Keratinocyte (primary cell): ENCODE measurements at regions not wholly inside any gene's neighbourhood (a gene's known extent, or its start where the extent isn't known, plus 50 kb on each side); places are given as distances from the start of the nearest gene placed in this dataset.

Experiments
- DNase-seq: peaks from one replicate; pipeline ENCODE4 v3.0.0-alpha.2; 2011; ENCODE audit warnings: low read depth, missing footprints, low spot score
- FAIRE-seq: peaks from 2 replicates; lab custom pipeline; 2011; peaks lifted over from hg19 to GRCh38; lab: Jason Lieb, UNC
- H2AFZ ChIP-seq: 2 replicates; pipeline ENCODE4 v1.6.0; 2012; ENCODE audit warnings: low read length, control low read depth, inconsistent platforms; ENCODE audit not compliant: control insufficient read depth
- H3K27ac ChIP-seq: 2 replicates; pipeline ENCODE4 v1.5.1; 2011; ENCODE audit warnings: low read length; ENCODE audit not compliant: control insufficient read depth, insufficient read depth
- H3K27me3 ChIP-seq: 3 replicates; pipeline ENCODE4 v1.6.0; 2011; ENCODE audit warnings: low read length; ENCODE audit not compliant: control insufficient read depth, insufficient read depth; ENCODE audit errors: extremely low read depth
- H3K36me3 ChIP-seq, 2 experiments: 2 replicates in 1 of 2; 3 replicates in 1 of 2; pipeline ENCODE4 v1.5.1; 2011; ENCODE audit warnings: low read length in 2 of 2, mild to moderate bottlenecking in 1 of 2; ENCODE audit not compliant: control insufficient read depth in 2 of 2, insufficient read depth in 2 of 2; ENCODE audit errors: extremely low read depth in 1 of 2
- H3K4me1 ChIP-seq: 3 replicates; pipeline ENCODE4 v1.5.1; 2011; ENCODE audit warnings: low read length; ENCODE audit not compliant: control insufficient read depth, insufficient read depth; ENCODE audit errors: extremely low read depth
- H3K4me2 ChIP-seq: 3 replicates; pipeline ENCODE4 v1.6.0; 2011; ENCODE audit warnings: low read depth, low read length; ENCODE audit not compliant: control insufficient read depth, insufficient read depth; ENCODE audit errors: extremely low read depth
- H3K4me3 ChIP-seq, 3 experiments: fragments of 200-600 bp in 1 of 3; sonication (generic) in 1 of 3; 2 replicates in 2 of 3; 3 replicates in 1 of 3; pipeline ENCODE4 v1.5.1; 2011 to 2016; ENCODE audit warnings: low read length in 3 of 3, mild to moderate bottlenecking in 3 of 3, control low read depth in 2 of 3, inconsistent platforms in 1 of 3, low read depth in 1 of 3, mixed read lengths in 1 of 3, mixed run types in 1 of 3, moderate library complexity in 1 of 3; ENCODE audit not compliant: control insufficient read depth in 2 of 3, insufficient read depth in 2 of 3; ENCODE audit errors: extremely low read depth in 1 of 3
- H3K79me2 ChIP-seq: 2 replicates; pipeline ENCODE4 v1.6.0; 2012; ENCODE audit warnings: low read length; ENCODE audit not compliant: control insufficient read depth, insufficient read depth
- H3K9ac ChIP-seq: 3 replicates; pipeline ENCODE4 v1.6.0; 2011; ENCODE audit warnings: low read length; ENCODE audit not compliant: control insufficient read depth, insufficient read depth; ENCODE audit errors: extremely low read depth
- H3K9me1 ChIP-seq: 3 replicates; pipeline ENCODE4 v1.6.0; 2011; ENCODE audit warnings: low read length; ENCODE audit not compliant: control insufficient read depth, insufficient read depth; ENCODE audit errors: extremely low read depth
- H3K9me3 ChIP-seq: 2 replicates; pipeline ENCODE4 v1.5.1; 2012; ENCODE audit warnings: low read depth, low read length; ENCODE audit not compliant: control insufficient read depth
- H4K20me1 ChIP-seq: 3 replicates; pipeline ENCODE4 v1.6.0; 2011; ENCODE audit warnings: low read length; ENCODE audit not compliant: control insufficient read depth, insufficient read depth; ENCODE audit errors: extremely low read depth
- EZH2 ChIP-seq: IDR thresholded peaks from one replicate; pipeline ENCODE4 v1.6.1; 2012; ENCODE audit warnings: inconsistent platforms, mild to moderate bottlenecking, low read length, moderate library complexity
- dilution Hi-C: fragments of 300-500 bp; cut with MboI; formaldehyde crosslinking; loops from one replicate; pipeline ENCODE4 v1.7.0; 2020; ENCODE audit warnings: low sequenced_read_pairs; ENCODE audit not compliant: extremely low pct_ligation_motif_present
- TF ChIP-seq, protein P1 (sequence below), 3 experiments: IDR thresholded peaks in 1 of 3; conservative IDR thresholded peaks in 1 of 3; optimal IDR thresholded peaks in 1 of 3; 2 replicates in 2 of 3; 3 replicates in 1 of 3; pipeline versions ENCODE3 to v1.5.1; 2011; ENCODE audit warnings: low read length in 3 of 3, mild to moderate bottlenecking in 3 of 3, moderate library complexity in 2 of 3, control low read depth in 1 of 3, inconsistent platforms in 1 of 3; ENCODE audit not compliant: insufficient read depth in 2 of 3; ENCODE audit errors: extremely low read depth in 1 of 3

DNA sequence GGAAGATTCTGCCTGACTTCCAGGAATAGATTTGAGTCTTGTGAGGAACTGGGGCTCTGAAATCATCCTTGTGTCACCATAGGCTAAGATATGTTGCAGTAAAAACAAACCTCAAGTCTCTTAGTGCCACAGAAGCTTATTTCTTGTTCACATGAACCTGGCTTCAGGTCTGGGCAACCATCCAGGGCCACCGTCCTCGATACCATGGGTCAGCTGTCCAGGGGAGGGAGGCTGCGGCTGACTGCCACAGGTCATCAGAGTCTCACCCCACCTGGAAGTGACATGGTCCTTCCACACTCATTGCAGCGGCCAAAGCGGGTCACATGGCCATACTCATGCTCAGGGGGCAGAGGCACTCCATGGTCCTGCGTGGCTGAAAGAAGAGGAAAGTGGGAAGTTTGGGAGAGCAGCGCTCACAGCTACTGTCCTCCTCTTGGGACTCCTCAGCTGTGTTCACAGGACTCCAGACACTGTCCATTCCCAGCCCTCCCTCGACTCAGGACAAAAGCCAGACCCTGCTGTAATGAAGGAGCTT is 284.5 kb downstream of the CBLN1 start:
- Histone ChIP-seq H3K27ac (no peak overlapping the region), H4K20me1 (no peaks in the 10 kb centered on the region), H3K9ac (no peak overlapping the region), H3K79me2 (no peaks in the 10 kb centered on the region), H2AFZ (no peak overlapping the region), H3K27me3 (no peaks in the 10 kb centered on the region), H3K4me2 (no peak overlapping the region), H3K9me1 (no peaks in the 10 kb centered on the region), H3K9me3 (no peaks in the 10 kb centered on the region), H3K4me1 (no peaks in the 10 kb centered on the region), H3K36me3 (no peaks in the 10 kb centered on the region), H3K4me3 (no peak overlapping the region)
- FAIRE-seq = no peak
- dilution Hi-C loops = no loop called here
- DNase-seq = no peak
- no peak for TF ChIP-seq EZH2
- TF ChIP-seq, protein P1, sequence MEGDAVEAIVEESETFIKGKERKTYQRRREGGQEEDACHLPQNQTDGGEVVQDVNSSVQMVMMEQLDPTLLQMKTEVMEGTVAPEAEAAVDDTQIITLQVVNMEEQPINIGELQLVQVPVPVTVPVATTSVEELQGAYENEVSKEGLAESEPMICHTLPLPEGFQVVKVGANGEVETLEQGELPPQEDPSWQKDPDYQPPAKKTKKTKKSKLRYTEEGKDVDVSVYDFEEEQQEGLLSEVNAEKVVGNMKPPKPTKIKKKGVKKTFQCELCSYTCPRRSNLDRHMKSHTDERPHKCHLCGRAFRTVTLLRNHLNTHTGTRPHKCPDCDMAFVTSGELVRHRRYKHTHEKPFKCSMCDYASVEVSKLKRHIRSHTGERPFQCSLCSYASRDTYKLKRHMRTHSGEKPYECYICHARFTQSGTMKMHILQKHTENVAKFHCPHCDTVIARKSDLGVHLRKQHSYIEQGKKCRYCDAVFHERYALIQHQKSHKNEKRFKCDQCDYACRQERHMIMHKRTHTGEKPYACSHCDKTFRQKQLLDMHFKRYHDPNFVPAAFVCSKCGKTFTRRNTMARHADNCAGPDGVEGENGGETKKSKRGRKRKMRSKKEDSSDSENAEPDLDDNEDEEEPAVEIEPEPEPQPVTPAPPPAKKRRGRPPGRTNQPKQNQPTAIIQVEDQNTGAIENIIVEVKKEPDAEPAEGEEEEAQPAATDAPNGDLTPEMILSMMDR (optimal IDR thresholded peaks at IDR 0.05 in 1 of 3, IDR thresholded peaks at IDR 0.05 in 1 of 3, conservative IDR thresholded peaks at IDR 0.05 in 1 of 3; ENCODE audit: extremely low read depth in 1 of 3, insufficient read depth in 2 of 3, low read length in 3 of 3) = no peak

DNA sequence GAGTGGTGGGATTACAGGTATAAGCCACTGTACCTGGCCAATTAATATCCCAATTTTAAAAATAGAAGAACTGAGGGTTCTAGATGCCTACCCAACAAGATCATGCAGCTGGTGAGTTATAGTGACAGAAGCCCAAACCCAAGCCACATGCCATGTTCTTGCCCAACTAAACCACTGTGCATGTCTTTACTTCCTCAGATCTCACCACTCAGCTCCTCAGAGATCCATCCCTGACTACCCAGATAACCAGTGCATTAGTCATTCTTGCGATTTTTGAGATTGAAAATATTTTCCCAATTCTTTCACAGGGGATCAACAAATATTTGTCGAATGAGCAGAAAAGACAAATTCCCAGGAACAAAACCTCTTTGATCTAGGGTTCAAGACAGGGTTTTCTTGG is 303.1 kb downstream of the CBLN1 start:
- no peaks in the 10 kb centered on the region for H4K20me1 ChIP-seq
- H3K9me1 ChIP-seq = no peaks in the 10 kb centered on the region
- no peak overlapping the region for H3K4me3 ChIP-seq
- peaks cover 9% of the 10 kb centered on the region for H3K4me1 ChIP-seq
- H3K36me3 ChIP-seq = no peaks in the 10 kb centered on the region
- peak; percentile 20 for FAIRE-seq
- no peaks in the 10 kb centered on the region for H3K27me3 ChIP-seq
- no peak overlapping the region for H3K4me2 ChIP-seq
- TF ChIP-seq EZH2 = no peak
- TF ChIP-seq, protein P1 (optimal IDR thresholded peaks at IDR 0.05 in 1 of 3, IDR thresholded peaks at IDR 0.05 in 1 of 3, conservative IDR thresholded peaks at IDR 0.05 in 1 of 3; ENCODE audit: extremely low read depth in 1 of 3, insufficient read depth in 2 of 3, low read length in 3 of 3) = no peak
- dilution Hi-C loops = no loop called here
- no peak overlapping the region for H3K9ac ChIP-seq
- H3K79me2 ChIP-seq = no peaks in the 10 kb centered on the region
- H3K9me3 ChIP-seq = no peaks in the 10 kb centered on the region
- no peak overlapping the region for H2AFZ ChIP-seq
- H3K27ac ChIP-seq = no peak overlapping the region
- DNase-seq = no peak
